ENCODE measurements at regions not wholly inside any gene's neighbourhood (a gene's known extent, or its start where the extent isn't known, plus 50 kb on each side); places are given as distances from the start of the nearest gene placed in this dataset.

GRCh38 chr2:64831134-64831976, 157.8 kb upstream of the SLC1A4 start:
- ChIA-PET POLR2A (ENCODE audit: unreplicated experiment) (no interaction called here), CTCF (interaction anchor here (0.5 to 1.1 kb wide), 10 partner anchors 11 to 759 kb away, joined by 3 to 9 read pairs (median 4); no protein-coding TSS in a partner anchor)
- in situ Hi-C loops (cut with MboI; ENCODE audit: low sequenced_read_pairs): no loop called here
- H3K56ac ChIP-seq (ENCODE audit: extremely low read depth, insufficient read depth, low read length): peak overlapping the region; percentile 15; the same call in 1 of the 2 replicates
- H2AK5ac ChIP-seq (ENCODE audit: low read depth, low read length): peak overlapping the region; percentile 97
- peak overlapping the region; percentile 51; the same call in 1 of the 2 replicates for H3K18ac ChIP-seq (ENCODE audit: low read depth, low read length)
- H3K36me3 ChIP-seq (ENCODE audit: control insufficient read depth, insufficient read depth, low read length): no peaks in the 10 kb centered on the region
- H4K20me1 ChIP-seq (ENCODE audit: insufficient read depth, low read length): no peaks in the 10 kb centered on the region
- BruUV-seq (replicated peaks): no TSS peak
- peaks cover 5% of the 10 kb centered on the region for H3K4me1 ChIP-seq (ENCODE audit: control insufficient read depth, insufficient read depth, low read length)
- peak; percentile 93 for ATAC-seq (ENCODE audit: low read depth)
- intact Hi-C loops (cut with micrococcal nuclease): no loop called here
- peak overlapping the region; percentile 97 for H4K91ac ChIP-seq (ENCODE audit: insufficient read depth, low read depth, low read length)
- H4K8ac ChIP-seq (ENCODE audit: low read depth in 2 of 2, low read length in 2 of 2): peak overlapping the region; percentile 7 to 93; a peak in 3 of 4 replicates
- peak overlapping the region; percentile 87 for H2AFZ ChIP-seq (replicated peaks; ENCODE audit: low read length, poor library complexity)
- peak overlapping the region; percentile 90 for H2AK9ac ChIP-seq (replicated peaks; ENCODE audit: low read depth, low read length, poor library complexity)
- peak overlapping the region; percentile 94; the same call in 2 of the 3 replicates for H2BK15ac ChIP-seq (ENCODE audit: low read depth, low read length)
- peak overlapping the region; percentile 45; the same call in 1 of the 2 replicates for H4K5ac ChIP-seq (ENCODE audit: low read depth, low read length)
- H3K14ac ChIP-seq (replicated peaks; ENCODE audit: low read depth, low read length): peak overlapping the region; percentile 87
- peak overlapping the region; percentile 97 for H3K4ac ChIP-seq (ENCODE audit: low read depth, low read length)
- peak overlapping the region; percentile 18; the same call in 1 of the 2 replicates for H3K27ac ChIP-seq (ENCODE audit: insufficient read depth, low read length)
- H2BK20ac ChIP-seq (ENCODE audit: low read depth, low read length): peak overlapping the region; percentile 95
- no peaks in the 10 kb centered on the region; a peak in 1 of 4 replicates for H3K79me1 ChIP-seq (ENCODE audit: low read depth in 1 of 2, low read length in 2 of 2)
- no peak overlapping the region for H3K4me3 ChIP-seq (ENCODE audit: insufficient read depth, low read depth, low read length)
- H3K27me3 ChIP-seq (ENCODE audit: control insufficient read depth, insufficient read depth, low read length): no peaks in the 10 kb centered on the region
- H2BK120ac ChIP-seq (ENCODE audit: low read depth, low read length): peak overlapping the region; percentile 96
- H3K9me3 ChIP-seq (ENCODE audit: control insufficient read depth, insufficient read depth, low read length): no peaks in the 10 kb centered on the region
- TF ChIP-seq RCOR1 (IDR thresholded peaks at IDR 0.05; ENCODE audit: insufficient replicate concordance, low read length): no peak
- TF ChIP-seq RAD21 (IDR thresholded peaks at IDR 0.05; ENCODE audit: low read length): peak; percentile 41
- peak; percentile 65; the same call in 1 of the 2 replicates for TF ChIP-seq MAZ (IDR thresholded peaks at IDR 0.05; ENCODE audit: borderline replicate concordance, low read depth, low read length)
- peak; percentile 85 for TF ChIP-seq FOS (IDR thresholded peaks at IDR 0.05; ENCODE audit: low read depth, low read length)
- peak; percentile 100 for TF ChIP-seq BHLHE40 (IDR thresholded peaks at IDR 0.05; ENCODE audit: low read depth, low read length)
- no peak for TF ChIP-seq POLR2A (IDR thresholded peaks at IDR 0.05; ENCODE audit: low read depth, low read length)
- TF ChIP-seq SMC3 (IDR thresholded peaks at IDR 0.05; ENCODE audit: low read depth, low read length): peak; percentile 30; the same call in 1 of the 2 replicates
- TF ChIP-seq CTCF (conservative IDR thresholded peaks at IDR 0.05; ENCODE audit: low read depth, low read length): peak; percentile 62
- TF ChIP-seq USF2 (IDR thresholded peaks at IDR 0.05; ENCODE audit: low read depth, low read length): peak; percentile 79
- 0 out of 2 replicates have a peak, but pooled peaks have one; percentile 58 for TF ChIP-seq CHD1 (IDR thresholded peaks at IDR 0.05; ENCODE audit: low read depth, low read length)
- no peak overlapping the region for H3K9ac ChIP-seq (ENCODE audit: low read depth, low read length)
- H3K23ac ChIP-seq (ENCODE audit: low read depth, low read length): peak overlapping the region; percentile 83
- 69% methylated on average over 5 of the region's 20 CpGs; no CpG with 5 or more reads in 1 of the 2 experiments for WGBS, 2 experiments (ENCODE audit: extremely low coverage in 2 of 2, insufficient read length in 1 of 2)
- peaks cover 13% of the 10 kb centered on the region for H3K9me1 ChIP-seq (ENCODE audit: insufficient read depth, low read length)
- H3K4me2 ChIP-seq (ENCODE audit: low read depth, low read length): peak overlapping the region; percentile 4; the same call in 1 of the 2 replicates
- DNase-seq: peak; percentile 89
- peak overlapping the region; percentile 83 for H2BK5ac ChIP-seq (ENCODE audit: low read depth, low read length, poor library complexity, severe bottlenecking)
- dilution Hi-C loops (cut with HindIII; ENCODE audit: low sequenced_read_pairs, unreplicated experiment): no loop called here

Data from IMR-90 (cell line).